NCI-H1436 treated with DMSO at 0.1 percent for 48 hours (cell line): ENCODE measurements at regions not wholly inside any gene's neighbourhood (a gene's known extent, or its start where the extent isn't known, plus 50 kb on each side); places are given as distances from the start of the nearest gene placed in this dataset.
"Not testable (repeated sequence)": the region's sequence is repeated elsewhere in the genome, so short reads cannot be mapped to it uniquely, and the experiment has no call there.

Source experiments
- DNase-seq: peaks from one replicate; lab custom pipeline; 2025; lab: John Stamatoyannopoulos, UW

DNA sequence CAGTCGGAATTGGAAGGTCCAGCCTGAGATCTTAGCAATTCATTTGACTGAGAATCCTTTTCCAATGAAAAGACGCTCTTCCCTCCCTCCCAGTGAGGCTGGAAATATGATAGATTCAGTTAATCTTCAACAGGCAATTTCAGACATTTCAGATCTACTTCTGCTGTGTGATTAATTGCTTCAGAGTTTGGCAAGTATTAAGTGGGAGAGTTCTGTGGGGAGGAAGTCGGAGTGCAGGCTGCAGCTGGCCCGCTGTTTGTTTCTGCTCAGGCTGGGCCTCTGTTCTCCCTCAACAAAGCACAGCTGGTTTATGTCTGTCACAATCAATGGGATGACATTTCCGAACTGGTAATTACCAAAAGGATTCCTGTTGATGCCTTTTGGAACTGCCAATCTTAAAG, 178.2 kb downstream of the NDFIP2 start:
- no peak for DNase-seq

GRCh38 chr13:79658333-79658975, 177.5 kb downstream of the NDFIP2 start:
- DNase-seq: no peak

DNA sequence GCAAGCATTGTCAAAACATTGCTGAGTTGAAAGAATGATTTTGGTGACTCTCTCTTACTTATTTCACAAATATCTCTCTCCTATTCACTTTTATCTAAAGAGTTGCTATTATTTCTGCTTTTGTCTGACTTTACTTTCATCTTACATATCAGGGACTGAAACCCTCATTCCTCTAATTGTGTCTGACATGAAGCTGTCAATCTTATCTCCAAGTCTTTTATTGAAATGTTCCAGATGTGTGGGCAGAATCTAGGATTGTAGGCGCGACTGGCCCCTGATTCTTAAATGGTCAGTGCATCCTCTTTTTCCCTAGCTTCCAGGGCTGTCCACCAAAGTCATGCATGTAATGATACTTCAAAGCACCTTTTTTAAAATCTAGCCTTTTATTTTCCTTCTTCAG, 174.6 kb downstream of the NDFIP2 start:
- DNase-seq: no peak

- DNase-seq: no peak
Measured at GRCh38 chr13:79654520-79654919, 173.6 kb downstream of the NDFIP2 start.

DNA sequence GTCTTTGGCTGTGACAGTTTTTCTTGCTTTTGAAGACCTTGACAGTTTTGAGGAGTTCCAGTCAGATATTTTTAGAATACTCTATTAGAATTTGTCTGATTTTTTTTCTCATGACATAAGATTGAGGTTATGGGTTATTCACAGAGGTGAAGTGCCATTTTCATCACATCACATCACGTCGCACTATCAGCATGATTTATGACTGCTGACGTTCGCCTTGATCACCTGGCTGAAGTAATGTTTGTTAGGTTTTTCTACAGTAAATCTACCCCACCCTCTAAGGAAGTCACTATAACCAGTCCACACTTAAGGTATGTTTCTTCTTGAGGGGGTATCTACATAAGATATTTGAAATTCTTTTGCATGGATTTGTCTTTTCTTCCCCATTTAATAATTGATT, 169.7 kb downstream of the NDFIP2 start:
- no peak for DNase-seq

GRCh38 chr13:79648191-79648590, 167.2 kb downstream of the NDFIP2 start:
- no peak for DNase-seq

DNA sequence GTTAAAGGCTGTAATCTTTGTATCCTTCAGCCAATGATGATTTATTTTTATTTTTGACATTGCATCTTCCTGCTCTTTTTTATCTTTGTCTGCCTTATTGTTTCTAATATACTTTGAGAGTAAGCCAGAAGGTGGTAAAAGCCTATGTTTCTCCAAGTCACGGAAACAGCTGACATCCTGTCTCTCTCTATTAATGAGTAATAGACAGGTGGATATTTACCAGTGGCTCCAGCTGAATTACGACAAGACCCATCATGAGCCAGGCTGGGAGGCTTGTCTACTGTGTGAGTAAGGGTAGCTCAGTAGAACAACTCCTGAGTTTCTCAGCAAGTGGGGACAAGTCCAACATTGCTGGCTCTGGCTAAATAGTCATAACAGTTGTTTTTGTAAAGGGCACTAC, 166.6 kb downstream of the NDFIP2 start:
- DNase-seq: peak; percentile 67

- no peak for DNase-seq
Measured at GRCh38 chr13:79646880-79647279, 165.9 kb downstream of the NDFIP2 start.

DNA sequence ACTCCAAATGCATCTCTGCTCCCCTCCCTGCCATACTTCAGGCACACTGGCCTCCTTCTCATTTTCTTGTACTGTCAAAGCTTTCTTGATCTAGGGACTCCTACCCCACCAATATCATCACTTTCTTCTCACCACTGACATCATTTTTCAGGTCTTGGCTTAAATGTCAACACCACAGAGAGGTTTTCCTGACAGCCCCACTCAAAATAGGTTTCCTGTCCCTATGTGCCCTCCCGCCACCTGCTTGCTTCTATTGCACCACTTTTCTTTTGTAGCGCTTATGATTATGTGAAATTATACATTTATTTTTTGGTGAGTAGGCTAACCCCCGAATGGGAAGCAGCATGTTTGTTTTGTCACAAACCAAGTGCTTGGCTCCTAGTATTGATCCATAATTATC, 164.6 kb downstream of the NDFIP2 start:
- DNase-seq: peak; percentile 43

GRCh38 chr13:79642596-79642995, 161.6 kb downstream of the NDFIP2 start:
- DNase-seq: no peak

DNA sequence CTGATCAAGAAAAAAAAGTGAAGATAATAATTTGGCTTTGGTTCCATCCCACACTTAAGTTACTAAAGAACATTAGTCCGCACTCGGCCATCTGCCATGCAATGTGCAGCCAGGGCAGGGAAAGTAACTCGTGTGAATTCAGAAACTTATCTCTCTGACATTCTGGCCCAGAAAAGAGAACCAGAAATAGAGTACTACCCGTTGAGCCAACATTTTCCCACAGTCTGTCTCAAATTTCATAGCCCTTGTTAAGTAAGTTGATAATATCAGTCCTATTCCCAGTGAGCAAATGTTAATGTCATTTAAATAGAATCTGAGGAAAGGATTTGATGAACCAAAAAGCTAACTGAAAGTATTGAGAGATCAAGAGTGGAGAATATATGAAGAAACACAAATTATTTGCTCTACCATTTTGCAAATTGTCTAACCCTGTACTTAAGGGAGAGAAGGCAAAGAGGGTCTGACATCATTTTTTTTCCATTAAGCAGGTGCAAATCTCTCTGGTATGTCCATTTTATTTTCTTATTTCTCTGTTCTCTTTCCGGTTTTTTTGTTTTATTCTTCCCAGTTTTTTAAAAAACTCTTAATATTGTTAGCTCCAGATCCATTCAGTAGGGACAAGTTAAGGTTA, 156.3 kb downstream of the NDFIP2 start:
- DNase-seq: no peak

DNA sequence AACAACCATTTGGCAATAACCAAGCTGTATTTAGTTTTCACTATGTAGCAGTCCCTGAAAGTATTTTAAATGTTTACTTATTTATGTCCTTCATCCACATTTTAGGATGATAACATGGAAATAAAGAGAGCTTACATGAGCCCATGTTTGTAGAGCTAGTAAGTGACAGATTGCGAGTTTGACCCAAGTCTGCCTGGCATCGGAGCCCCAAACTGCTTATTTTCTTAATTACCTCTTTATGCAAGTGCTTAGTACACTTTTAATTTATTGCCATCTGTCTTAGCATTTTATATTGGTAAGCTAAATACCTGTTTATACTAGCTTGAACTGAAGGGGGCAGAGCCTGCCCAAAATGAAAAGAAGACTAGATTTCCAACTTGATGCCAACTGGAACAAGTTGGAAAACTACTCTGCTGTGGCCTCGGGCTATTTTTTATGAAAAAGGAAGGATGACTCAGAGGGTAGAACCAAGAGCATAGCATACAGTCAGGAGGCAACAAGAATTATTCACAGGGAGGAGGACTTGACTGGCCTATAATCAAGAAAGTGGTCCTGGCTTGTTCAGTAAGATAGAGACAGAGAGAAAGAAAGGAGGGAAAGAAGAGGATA, 150.2 kb downstream of the NDFIP2 start:
- DNase-seq: no peak

- no peak for DNase-seq
Measured at GRCh38 chr13:79628463-79628862, 147.5 kb downstream of the NDFIP2 start.

DNA sequence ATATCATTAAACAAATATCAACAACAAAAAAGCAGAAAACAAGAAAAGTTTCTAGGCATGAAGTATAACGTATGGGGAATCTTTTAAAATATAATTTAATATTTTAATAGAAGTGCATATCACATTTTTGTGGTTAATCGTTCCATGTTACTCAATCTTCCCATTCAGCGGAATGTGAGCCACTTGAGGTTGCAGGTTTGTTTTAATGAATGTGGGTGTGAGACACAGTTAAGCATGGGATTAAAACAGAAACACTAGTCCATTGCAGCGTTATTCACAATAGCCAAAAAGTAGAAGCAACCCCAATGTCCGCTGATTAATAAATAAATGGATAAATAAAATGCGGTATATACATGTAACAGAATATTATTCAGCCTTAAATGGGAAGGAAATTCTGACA, 146.0 kb downstream of the NDFIP2 start:
- no peak for DNase-seq

- no peak for DNase-seq
Measured at GRCh38 chr13:79625517-79625916, 144.6 kb downstream of the NDFIP2 start.

- no peak for DNase-seq
Measured at GRCh38 chr13:79621902-79622301, 140.9 kb downstream of the NDFIP2 start.

- no peak for DNase-seq
Measured at GRCh38 chr13:79621449-79621848, 140.5 kb downstream of the NDFIP2 start.

DNA sequence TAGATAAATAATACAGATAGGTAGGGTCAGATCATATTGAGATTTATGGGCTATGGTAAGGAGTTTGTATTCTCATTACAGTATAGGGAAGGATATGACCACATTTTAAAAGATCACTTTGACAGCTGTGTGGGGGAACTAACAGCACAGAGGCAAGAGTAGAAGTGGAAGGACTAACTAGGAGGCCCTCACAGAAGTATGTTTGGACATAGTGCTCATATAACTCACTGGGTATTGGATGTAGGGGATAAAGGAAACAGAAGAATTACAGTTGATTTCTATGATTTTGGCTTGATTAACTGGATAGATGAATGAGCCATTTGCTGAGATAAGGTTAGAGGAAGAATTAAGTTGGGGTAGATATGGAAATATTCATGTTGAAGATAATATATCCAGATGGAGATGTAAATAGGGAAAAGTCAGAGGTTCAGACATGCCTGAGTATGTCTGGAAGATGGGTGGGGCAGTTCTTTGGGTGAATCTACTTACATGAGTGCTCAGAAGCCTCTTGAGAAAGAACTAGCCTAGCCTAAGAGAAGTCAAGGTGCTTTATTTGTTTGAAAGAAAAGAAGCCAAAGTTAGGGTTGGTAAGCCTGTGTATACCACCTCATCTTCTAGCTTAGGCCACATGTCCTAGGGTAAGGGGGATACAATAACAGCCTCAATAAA, 133.4 kb downstream of the NDFIP2 start:
- no peak for DNase-seq

- no peak for DNase-seq
Measured at GRCh38 chr13:79612604-79613003, 131.6 kb downstream of the NDFIP2 start.

GRCh38 chr13:79607895-79608294, 126.9 kb downstream of the NDFIP2 start:
- DNase-seq: not testable (repeated sequence)
